ENCODE measurements at regions not wholly inside any gene's neighbourhood (a gene's known extent, or its start where the extent isn't known, plus 50 kb on each side); places are given as distances from the start of the nearest gene placed in this dataset.

DNA sequence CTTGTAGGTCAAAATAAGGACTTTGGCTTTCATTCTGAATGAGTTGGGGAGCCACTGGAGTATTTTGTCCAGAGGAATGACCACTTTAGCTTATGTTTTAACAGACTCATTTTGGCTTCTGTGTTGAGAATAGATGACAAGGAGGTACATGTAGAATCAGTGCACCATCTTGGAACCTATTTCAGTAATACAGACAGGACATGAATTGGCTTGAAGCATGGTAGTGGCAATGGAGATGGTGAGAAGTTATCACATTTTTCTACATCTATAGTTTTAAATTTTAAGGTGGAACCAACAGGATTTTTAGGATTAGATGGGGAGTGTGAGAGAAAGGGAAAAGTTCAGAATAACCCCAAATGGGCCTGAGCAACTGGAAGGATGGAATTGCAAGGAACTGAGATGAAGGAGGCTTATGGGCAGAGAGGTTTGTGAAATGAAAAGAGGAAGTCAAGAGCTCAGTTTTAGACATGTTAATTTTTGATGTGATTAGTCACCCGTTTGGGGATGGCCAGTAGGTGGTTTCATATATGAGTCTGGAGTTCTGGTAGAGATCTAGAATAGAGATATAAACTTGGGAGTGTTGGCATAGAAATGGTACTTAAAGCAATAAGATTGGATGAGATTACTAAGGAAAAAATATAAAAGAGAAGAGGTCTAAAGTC lies 89.2 kb upstream of the JAZF1 start:
- dilution Hi-C loops (cut with MboI; ENCODE audit: extremely low pct_ligation_motif_present, low sequenced_read_pairs), result no loop called here
- Histone ChIP-seq H3K4me3 (ENCODE audit: control insufficient read depth in 2 of 3, extremely low read depth in 1 of 3, insufficient read depth in 2 of 3, low read depth in 1 of 3, low read length in 3 of 3) (no peak overlapping the region), H3K27ac (ENCODE audit: control insufficient read depth, insufficient read depth, low read length) (no peak overlapping the region), H3K9me3 (ENCODE audit: control insufficient read depth, low read depth, low read length) (no peaks in the 10 kb centered on the region), H3K79me2 (ENCODE audit: control insufficient read depth, insufficient read depth, low read length) (no peaks in the 10 kb centered on the region), H3K4me2 (ENCODE audit: control insufficient read depth, extremely low read depth, insufficient read depth, low read depth, low read length) (no peak overlapping the region), H3K36me3 (ENCODE audit: control insufficient read depth in 2 of 2, extremely low read depth in 1 of 2, insufficient read depth in 2 of 2, low read length in 2 of 2) (no peaks in the 10 kb centered on the region), H2AFZ (ENCODE audit: control insufficient read depth, low read length) (no peak overlapping the region), H4K20me1 (ENCODE audit: control insufficient read depth, extremely low read depth, insufficient read depth, low read length) (no peaks in the 10 kb centered on the region), H3K9me1 (ENCODE audit: control insufficient read depth, extremely low read depth, insufficient read depth, low read length) (no peaks in the 10 kb centered on the region), H3K27me3 (ENCODE audit: control insufficient read depth, extremely low read depth, insufficient read depth, low read length) (no peaks in the 10 kb centered on the region), H3K4me1 (ENCODE audit: control insufficient read depth, extremely low read depth, insufficient read depth, low read length) (no peaks in the 10 kb centered on the region), H3K9ac (ENCODE audit: control insufficient read depth, extremely low read depth, insufficient read depth, low read length) (no peak overlapping the region)
- TF ChIP-seq CTCF (optimal IDR thresholded peaks at IDR 0.05 in 1 of 3, IDR thresholded peaks at IDR 0.05 in 1 of 3, conservative IDR thresholded peaks at IDR 0.05 in 1 of 3; ENCODE audit: extremely low read depth in 1 of 3, insufficient read depth in 2 of 3, low read length in 3 of 3), result no peak
- TF ChIP-seq EZH2 (IDR thresholded peaks at IDR 0.05; ENCODE audit: low read length), result no peak
- FAIRE-seq (peak; percentile 17), DNase-seq (ENCODE audit: low read depth, low spot score) (no peak)

- no peak overlapping the region for H3K9ac ChIP-seq (ENCODE audit: control insufficient read depth, extremely low read depth, insufficient read depth, low read length)
- dilution Hi-C loops (cut with MboI; ENCODE audit: extremely low pct_ligation_motif_present, low sequenced_read_pairs), result no loop called here
- no peaks in the 10 kb centered on the region for H3K27me3 ChIP-seq (ENCODE audit: control insufficient read depth, extremely low read depth, insufficient read depth, low read length)
- no peak overlapping the region for H3K27ac ChIP-seq (ENCODE audit: control insufficient read depth, insufficient read depth, low read length)
- H3K9me3 ChIP-seq (ENCODE audit: control insufficient read depth, low read depth, low read length), result no peaks in the 10 kb centered on the region
- FAIRE-seq (no peak), DNase-seq (ENCODE audit: low read depth, low spot score) (no peak)
- no peak overlapping the region for H3K4me3 ChIP-seq (ENCODE audit: control insufficient read depth in 2 of 3, extremely low read depth in 1 of 3, insufficient read depth in 2 of 3, low read depth in 1 of 3, low read length in 3 of 3)
- H3K4me2 ChIP-seq (ENCODE audit: control insufficient read depth, extremely low read depth, insufficient read depth, low read depth, low read length), result no peak overlapping the region
- no peaks in the 10 kb centered on the region for H3K9me1 ChIP-seq (ENCODE audit: control insufficient read depth, extremely low read depth, insufficient read depth, low read length)
- no peak overlapping the region for H2AFZ ChIP-seq (ENCODE audit: control insufficient read depth, low read length)
- H4K20me1 ChIP-seq (ENCODE audit: control insufficient read depth, extremely low read depth, insufficient read depth, low read length), result no peaks in the 10 kb centered on the region
- TF ChIP-seq CTCF (optimal IDR thresholded peaks at IDR 0.05 in 1 of 3, IDR thresholded peaks at IDR 0.05 in 1 of 3, conservative IDR thresholded peaks at IDR 0.05 in 1 of 3; ENCODE audit: extremely low read depth in 1 of 3, insufficient read depth in 2 of 3, low read length in 3 of 3), result no peak
- TF ChIP-seq EZH2 (IDR thresholded peaks at IDR 0.05; ENCODE audit: low read length), result no peak
- H3K36me3 ChIP-seq (ENCODE audit: control insufficient read depth in 2 of 2, extremely low read depth in 1 of 2, insufficient read depth in 2 of 2, low read length in 2 of 2), result no peaks in the 10 kb centered on the region
- no peaks in the 10 kb centered on the region for H3K4me1 ChIP-seq (ENCODE audit: control insufficient read depth, extremely low read depth, insufficient read depth, low read length)
- no peaks in the 10 kb centered on the region for H3K79me2 ChIP-seq (ENCODE audit: control insufficient read depth, insufficient read depth, low read length)
Observed at GRCh38 chr7:28270536-28270935, 89.9 kb upstream of the JAZF1 start.

Data from keratinocyte (primary cell).